ENCODE measurements at regions not wholly inside any gene's neighbourhood (a gene's known extent, or its start where the extent isn't known, plus 50 kb on each side); places are given as distances from the start of the nearest gene placed in this dataset.

- TF ChIP-seq EP300 (IDR thresholded peaks at IDR 0.05) (no peak), CTCF (IDR thresholded peaks at IDR 0.05) (no peak), POLR2AphosphoS5 (IDR thresholded peaks at IDR 0.05) (no peak), POLR2A (IDR thresholded peaks at IDR 0.05) (no peak)
Measured at GRCh38 chr1:82897549-82897948, 1096.8 kb downstream of the ADGRL2 start.
